Activated T-helper 1 cell treated with anti-CD3 and anti-CD28 coated beads, Interleukin-2, amount 50 U/mL, for 16 hours (primary cell): ENCODE measurements at regions not wholly inside any gene's neighbourhood (a gene's known extent, or its start where the extent isn't known, plus 50 kb on each side); places are given as distances from the start of the nearest gene placed in this dataset.

Experiments
- DNase-seq, 2 donors: peaks; one replicate each; pipeline ENCODE4 v3.0.0-alpha.2; 2020; ENCODE audit warnings: low read depth in 1 of 2, low spot score in 1 of 2

GRCh38 chr3:59451800-59452746 lies 402.2 kb upstream of the CFAP20DC start:
- DNase-seq: no peak

- peak in 1 of 2 donors; percentile 25 for DNase-seq
These were observed 401.3 kb upstream of the CFAP20DC start for GRCh38 chr3:59450946-59451763.

- DNase-seq: no peak
These were observed 400.6 kb upstream of the CFAP20DC start for GRCh38 chr3:59450437-59450836.

GRCh38 chr3:59446775-59447465 lies 397.1 kb upstream of the CFAP20DC start:
- DNase-seq: no peak

GRCh38 chr3:59444676-59445075 lies 394.9 kb upstream of the CFAP20DC start:
- DNase-seq: no peak

- DNase-seq: no peak
These were observed 394.5 kb upstream of the CFAP20DC start for GRCh38 chr3:59444294-59444671.

- DNase-seq: no peak
These were observed 393.9 kb upstream of the CFAP20DC start for GRCh38 chr3:59443618-59444293.

- DNase-seq: no peak
These were observed 392.2 kb upstream of the CFAP20DC start for GRCh38 chr3:59442046-59442445.

- no peak for DNase-seq
These were observed 390.6 kb upstream of the CFAP20DC start for GRCh38 chr3:59440285-59441028.

GRCh38 chr3:59438492-59438891 lies 388.7 kb upstream of the CFAP20DC start:
- no peak for DNase-seq

GRCh38 chr3:59436164-59436958 lies 386.5 kb upstream of the CFAP20DC start:
- no peak for DNase-seq

GRCh38 chr3:59433546-59433945 lies 383.7 kb upstream of the CFAP20DC start:
- DNase-seq: no peak

GRCh38 chr3:59432665-59433064 lies 382.8 kb upstream of the CFAP20DC start:
- no peak for DNase-seq

- DNase-seq: no peak
These were observed 380.5 kb upstream of the CFAP20DC start for GRCh38 chr3:59430341-59430740.

- DNase-seq: no peak
These were observed 379.4 kb upstream of the CFAP20DC start for GRCh38 chr3:59429198-59429597.

GRCh38 chr3:59426821-59427565 lies 377.2 kb upstream of the CFAP20DC start:
- DNase-seq: no peak

GRCh38 chr3:59425942-59426341 lies 376.1 kb upstream of the CFAP20DC start:
- DNase-seq: peak in 1 of 2 donors; percentile 46

- DNase-seq: no peak
These were observed 375.5 kb upstream of the CFAP20DC start for GRCh38 chr3:59425371-59425770.
